HG03354 (cell line): ENCODE measurements at regions not wholly inside any gene's neighbourhood (a gene's known extent, or its start where the extent isn't known, plus 50 kb on each side); places are given as distances from the start of the nearest gene placed in this dataset.

Experiments
- ATAC-seq: cut with Tn5 transposase; IDR thresholded peaks from one replicate; pipeline ENCODE4 v1.9.1; 2021; ENCODE audit warnings: mild to moderate bottlenecking; ENCODE audit not compliant: unreplicated experiment, poor library complexity, severe bottlenecking

DNA sequence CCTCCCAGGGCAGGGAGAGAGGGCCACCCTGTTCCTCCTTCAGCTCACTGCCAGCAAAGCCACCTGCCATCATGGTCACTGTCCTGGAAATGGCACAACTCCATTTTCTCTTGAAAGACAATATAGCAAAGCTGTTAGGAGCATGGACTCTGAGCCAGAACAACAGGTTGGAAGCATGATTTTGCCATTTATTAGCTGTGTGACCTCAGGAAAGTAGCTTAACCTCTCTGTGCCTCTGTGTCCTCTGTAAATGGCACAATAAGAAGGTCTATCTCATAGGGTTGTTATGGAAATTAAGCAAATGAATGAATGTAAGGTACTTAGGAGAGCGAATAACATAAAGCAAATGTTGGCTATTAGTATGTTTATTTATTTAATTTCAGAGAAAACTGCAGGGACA, 730.4 kb upstream of the ID2 start:
- no peak for ATAC-seq

DNA sequence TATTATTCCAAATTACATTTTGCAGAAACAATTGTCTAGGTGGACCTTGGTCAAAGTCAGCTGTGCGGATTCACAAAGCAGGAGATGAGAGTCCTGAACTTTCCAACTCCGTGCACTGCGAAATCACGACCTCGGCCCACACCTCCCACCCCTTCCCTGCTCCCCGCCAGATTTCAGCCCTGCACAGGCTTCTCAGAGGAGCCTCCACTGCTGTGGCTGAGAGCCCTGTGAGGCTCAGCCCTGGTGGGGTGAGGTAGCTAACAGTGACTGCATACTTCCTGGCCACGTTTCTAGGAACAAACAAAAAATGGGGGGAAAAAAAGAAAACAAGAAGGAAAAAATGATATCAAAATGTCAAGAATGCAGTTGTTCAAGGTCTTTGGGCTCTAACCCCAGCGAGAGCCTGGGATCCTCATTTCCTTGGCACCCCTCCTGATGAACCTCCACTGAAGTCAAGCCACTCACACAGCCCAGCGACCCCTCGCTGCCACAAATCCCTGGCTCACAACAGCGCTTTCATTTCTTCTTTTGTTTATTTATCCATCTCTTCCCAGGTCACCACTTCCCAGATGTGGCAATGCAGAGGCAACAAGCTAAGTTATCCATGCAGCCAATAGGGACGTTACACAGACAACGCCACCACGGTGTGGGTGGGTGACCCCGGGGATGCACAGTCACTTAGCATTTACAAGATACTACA, 729.7 kb upstream of the ID2 start:
- ATAC-seq: no peak

DNA sequence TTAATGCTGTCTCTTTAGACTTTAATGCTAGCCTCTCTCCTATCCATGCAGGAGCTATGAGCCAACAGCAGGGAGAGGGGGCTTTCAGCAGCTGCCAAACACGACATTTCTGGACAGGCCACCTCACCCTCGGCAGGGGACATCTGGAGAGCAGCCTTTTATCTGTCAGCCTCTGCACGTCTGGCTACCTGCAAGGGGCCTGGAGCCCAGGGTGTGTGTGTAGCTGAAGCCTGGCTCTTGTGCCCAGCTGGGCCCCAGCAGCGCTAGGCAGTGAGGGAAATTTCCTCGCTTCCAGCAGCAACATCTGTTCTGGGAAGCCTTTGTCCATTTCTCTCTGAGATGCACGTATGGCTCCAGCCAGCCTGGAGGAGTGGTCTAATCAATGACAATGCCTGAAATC, 728.7 kb upstream of the ID2 start:
- ATAC-seq: no peak

DNA sequence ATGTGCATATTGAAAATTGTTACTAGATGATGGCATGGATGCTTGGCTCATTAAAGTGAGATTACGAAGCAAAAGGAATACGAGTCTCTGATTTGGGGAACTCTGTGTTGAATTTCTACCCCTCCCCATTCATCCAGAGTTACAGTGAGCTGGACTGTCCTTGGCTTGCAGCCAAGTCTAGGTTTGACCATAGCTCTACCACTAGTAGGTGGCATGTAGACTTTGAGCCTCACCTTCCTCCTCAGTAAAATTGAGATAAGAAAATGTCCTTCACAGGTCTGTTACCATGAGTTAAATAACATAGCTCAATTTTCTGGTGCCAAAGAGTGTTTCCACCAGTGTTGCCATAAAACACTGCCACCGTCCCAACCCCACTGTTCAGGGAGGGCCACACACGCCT, 727.6 kb upstream of the ID2 start:
- ATAC-seq: no peak

DNA sequence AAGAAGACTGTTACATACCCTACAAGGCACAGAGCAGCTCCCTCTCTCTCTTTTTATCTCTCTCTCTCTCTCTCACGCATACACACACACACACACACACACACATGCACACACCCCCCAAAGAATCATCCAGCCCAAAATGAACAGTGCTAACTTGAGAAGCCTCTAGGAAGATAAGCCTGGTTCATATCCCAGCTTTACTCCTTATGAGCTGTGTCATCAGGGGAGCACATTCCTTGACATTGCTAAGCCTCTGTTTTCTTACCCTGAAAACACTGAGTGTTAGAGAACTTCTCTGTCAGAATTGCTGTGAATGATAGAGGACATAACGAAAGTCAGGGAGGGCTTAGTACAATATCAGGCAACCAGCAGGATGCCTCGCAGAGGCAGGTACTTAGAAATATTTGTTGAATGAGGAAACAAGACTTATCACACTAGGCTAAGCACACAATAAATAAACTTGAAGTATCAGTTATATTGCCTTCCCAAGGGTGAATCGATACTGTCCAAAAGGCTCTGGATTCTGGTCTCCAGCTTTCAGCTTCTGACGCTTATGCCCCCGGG, 725.6 kb upstream of the ID2 start:
- no peak for ATAC-seq

DNA sequence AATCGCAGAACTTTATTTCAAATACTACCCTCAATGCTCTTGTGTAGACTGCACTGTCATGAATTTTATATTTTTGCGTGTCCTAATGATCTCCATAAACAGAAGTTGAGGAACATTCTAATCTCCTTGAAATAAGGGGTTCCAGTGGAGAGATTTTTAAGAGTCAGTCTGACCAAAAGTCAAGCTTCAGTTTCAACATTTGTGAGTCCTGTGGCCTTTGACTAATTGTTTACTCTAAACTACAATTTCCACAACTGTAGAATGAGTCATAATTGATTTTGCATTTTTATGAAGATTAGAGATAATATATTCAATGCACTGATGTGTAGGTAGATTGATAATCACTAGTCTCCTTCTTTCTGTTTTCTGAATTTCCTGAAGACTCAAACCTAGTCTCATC, 720.3 kb upstream of the ID2 start:
- ATAC-seq: no peak

DNA sequence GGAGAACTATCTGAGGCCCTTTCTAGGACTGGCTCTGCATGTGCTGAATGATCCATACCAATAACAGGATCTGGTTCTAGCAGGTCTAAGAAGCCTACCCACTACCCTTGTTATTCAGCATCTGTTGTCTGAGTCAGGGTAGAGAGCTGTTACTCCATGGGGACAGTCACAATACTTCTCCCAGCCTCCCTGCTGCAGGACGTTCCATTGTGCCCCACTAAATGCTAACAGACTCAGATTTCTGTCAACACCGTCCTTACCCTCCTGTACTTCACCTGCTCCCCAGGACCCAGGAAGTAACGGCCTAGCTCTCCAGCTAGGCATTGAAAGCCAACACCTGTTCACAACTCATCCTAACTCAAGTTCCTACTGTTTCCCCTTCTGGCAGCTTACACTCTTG, 719.7 kb upstream of the ID2 start:
- ATAC-seq: no peak

DNA sequence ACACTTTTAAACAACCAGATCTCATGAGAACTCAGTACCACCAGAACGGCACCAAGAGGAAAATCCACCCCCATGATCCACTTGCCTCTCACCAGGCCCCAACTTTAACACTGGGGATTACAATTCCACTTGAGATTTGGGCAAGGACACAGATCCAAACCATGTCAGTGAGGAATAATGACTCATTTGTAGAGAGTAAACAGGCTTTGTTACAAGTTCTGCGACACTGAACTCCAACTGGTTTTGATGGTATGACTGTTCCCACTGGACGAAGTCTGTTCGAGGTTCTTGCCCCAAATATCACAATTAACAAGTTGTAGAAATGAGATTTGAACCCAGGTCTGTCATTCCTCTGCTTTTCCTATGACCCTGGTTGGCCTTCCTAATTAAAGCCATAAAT, 718.1 kb upstream of the ID2 start:
- no peak for ATAC-seq

DNA sequence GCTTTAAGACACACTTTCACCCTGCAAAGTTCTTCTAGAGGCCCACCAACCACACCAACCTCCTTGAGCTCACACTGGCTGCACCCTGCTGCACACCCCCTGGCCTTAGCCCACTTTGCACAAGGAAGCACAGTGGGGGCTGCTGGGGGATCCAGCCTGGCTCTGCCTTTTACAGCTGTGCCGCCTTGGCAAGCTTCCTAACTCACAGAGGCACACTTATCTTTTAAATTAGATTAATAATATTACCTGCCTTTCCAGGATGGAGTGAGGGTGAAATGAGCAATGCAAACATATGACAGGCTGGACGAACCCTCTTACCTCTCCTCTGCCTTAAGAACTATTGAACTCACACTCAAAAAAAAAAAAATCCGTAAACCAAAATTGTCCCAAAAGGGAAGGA, 715.8 kb upstream of the ID2 start:
- no peak for ATAC-seq

DNA sequence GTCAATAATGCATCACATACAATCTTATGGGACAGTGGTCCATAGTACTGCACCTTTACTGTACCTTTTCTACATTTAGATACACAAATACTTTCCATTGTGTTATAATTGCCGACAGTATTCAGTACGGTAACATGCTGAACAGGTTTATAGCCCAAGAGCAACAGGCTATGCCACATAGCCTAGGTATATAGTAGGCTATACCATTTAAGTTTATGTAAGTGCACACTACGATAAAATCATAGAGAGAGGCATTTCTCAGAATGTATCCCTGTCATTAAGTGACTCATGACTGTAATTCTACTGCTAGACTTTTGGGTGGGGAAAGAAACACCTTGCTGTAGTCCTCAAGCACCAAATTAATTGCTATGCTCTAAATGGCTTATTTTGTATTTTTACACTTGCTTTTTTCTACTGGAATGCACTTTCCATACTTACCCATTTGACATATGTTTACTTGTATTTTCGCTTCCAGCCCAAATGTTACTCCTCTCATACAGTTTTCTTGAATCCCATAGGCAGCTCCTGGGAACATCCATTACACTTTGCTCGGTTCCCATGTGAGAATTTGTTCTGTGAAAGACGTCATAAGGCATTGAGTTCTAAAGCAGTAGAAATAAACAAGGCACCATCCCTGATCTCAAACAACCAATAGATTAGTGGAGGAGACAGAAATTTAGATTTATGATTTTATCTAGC, 714.0 kb upstream of the ID2 start:
- no peak for ATAC-seq

DNA sequence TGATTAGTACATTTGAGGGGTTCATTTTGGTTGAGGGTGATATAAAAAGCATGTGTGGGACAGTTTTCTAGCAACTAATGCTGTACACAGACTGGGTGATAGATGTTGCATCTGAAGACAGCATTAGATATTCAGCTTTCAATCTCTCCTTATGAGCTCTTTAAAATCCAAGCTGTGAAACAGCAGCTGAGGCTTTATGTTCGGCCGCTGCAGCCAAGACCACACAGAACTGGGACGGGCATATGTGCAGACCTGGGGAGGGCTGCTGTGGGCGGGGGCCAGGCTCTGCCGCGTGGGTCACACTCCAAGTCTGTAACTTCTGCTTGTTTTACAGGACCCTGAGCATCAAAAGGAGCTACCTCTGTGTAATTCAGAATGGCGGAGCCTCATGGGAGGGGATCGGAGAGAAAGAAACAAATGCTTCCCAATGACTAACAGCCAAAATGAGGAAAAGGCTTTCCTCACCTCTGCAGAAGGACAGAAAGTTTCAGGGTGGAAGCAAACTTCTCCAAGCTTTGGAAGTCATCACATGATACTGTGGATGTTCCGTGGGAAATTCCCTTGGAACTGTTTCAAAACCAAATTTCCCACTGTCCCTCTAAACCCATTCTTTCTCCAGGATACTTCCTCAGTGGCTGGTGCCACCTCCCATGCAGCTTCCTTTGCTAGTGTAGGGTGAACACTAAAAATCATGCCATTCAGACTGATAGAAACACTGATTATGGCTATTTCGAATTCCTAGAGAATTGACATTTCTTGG, 711.9 kb upstream of the ID2 start:
- ATAC-seq: no peak

DNA sequence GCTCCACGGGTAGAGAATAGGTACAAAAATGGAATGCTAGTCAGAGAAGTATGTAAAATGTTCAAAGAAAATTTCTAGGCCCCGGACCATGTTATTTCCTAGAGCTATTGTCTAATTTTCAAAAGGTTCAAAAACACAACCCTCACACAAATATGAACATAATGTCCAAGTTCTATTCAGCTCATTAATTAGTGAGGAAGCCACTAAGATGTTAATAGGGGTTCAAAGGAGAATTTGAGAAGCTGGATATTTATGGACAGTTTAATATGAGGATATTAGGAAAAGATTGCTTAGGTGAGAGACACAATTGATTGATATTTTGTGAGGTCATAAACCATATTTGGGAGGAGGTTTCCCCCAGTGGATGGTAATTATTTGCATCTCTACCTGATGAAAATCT, 710.6 kb upstream of the ID2 start:
- no peak for ATAC-seq

DNA sequence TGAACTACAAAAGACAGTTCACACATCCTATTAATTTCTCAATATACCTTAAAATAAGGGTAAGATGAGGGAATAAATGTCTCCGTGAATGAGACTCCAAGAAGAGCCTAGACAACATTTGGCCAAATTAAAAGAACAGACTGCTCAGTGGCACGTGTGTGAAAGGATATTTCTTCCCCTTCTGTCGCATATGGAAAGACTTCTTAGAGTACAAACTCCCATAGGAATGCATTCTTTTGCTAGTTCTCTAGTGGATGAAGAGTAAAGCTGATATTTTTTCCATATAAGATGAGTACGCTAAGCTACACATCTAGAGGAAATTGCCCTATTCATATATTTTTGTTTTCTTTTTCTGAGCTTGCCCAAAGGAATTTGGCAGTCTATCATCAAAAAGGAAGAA, 710.0 kb upstream of the ID2 start:
- ATAC-seq: no peak

DNA sequence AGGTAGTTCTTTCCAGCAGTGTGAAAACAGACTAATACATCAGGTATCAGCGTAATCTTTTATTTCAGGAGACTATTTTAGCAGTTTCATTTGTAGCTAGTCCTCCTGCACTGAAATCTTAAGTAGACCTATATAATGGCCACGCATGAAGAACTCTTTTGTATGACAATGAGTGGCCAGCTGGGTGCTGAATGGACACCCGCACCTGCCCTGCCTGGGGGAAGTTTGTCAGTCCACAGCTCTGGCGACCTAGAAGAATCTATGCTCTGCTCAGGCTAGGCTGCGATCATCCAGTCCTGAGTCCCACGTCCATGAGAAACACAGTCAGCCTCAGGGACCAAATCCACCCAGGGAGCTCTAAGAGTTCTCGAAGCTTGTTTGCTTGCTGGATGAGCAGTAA, 709.2 kb upstream of the ID2 start:
- ATAC-seq: no peak

DNA sequence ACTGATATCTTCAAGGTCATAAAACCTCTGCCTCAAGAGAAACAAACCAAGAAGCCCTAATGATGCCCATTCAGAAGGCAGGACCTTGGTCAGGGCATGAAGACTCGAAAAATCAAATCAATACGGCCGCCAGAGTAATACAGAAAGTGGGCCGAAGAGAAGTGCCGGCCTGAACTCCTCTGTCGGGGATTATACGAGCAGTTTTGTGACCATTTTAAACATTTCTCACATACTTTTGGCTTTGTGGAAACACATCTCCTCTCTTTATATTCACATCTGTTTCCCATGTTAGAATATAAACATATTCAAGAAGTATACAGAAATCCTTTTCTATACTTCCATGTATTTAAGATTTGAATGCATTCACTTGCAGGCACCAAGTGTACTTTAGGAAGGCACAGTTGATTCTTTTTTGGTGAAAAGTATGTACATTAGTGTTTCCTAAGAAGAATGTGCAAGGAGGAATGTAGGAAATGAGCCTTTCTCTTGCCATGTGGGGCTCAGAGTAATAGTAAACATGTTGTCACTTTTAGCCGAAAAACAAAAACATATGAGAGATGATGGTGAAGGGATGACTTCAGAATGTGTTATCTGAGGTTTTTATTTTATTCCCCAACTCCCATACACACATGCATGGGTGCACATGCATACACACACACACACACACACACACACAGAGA, 707.9 kb upstream of the ID2 start:
- no peak for ATAC-seq

DNA sequence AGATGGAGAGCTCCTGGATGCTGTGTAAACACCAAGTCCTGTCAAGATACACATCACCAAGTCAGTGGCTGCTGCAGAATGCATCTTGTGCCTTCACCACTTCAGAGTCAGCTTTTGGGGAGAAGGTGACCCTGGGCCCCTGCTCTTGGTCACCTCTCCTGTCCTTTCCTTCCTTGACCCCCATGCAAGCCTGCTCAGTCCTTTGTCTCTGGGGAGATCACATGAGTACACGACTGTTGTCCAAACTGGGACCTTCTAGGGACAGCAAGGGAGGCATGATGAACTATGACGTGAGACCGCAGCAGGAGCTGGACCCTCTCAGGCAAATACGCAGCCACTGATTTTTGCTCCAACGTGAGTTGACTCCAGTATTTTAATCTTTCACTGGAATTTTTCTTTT, 706.9 kb upstream of the ID2 start:
- no peak for ATAC-seq

DNA sequence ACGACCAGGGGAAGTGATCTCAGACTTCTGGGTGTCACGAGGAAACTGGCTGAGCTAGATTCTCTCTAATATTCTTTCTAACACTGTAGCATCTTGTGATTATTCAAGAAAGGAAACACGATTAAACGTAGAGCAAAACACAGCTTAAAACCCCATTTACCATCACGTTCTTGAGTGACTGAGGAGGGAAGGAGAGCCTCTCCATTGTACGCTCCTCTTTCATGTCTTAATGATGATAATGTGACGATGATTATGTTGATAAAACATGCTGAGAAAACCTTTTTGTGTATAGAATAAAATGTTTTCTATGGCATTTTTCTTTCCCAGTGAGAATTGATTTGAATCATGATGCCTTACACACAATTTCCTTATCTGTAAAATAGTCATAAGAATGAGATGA, 705.6 kb upstream of the ID2 start:
- no peak for ATAC-seq

DNA sequence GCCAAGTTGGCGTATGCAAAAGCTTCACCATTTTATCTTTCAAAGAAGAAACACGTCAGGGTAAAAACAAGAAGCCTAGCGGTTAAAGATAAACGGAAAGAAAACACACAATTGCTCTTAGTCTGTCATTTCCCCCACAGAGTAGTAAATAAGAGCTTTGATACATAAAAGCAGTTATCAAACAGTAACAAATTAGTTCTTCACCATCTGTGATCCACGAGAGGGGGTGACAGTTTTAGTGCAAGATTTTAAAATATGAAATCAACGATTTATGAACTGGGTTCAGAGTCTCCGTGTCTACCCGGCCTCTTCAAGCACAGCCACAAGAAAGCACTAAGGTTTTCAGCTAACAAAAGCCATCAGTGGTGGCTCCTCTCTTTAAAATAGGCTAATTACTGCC, 703.9 kb upstream of the ID2 start:
- ATAC-seq: no peak

DNA sequence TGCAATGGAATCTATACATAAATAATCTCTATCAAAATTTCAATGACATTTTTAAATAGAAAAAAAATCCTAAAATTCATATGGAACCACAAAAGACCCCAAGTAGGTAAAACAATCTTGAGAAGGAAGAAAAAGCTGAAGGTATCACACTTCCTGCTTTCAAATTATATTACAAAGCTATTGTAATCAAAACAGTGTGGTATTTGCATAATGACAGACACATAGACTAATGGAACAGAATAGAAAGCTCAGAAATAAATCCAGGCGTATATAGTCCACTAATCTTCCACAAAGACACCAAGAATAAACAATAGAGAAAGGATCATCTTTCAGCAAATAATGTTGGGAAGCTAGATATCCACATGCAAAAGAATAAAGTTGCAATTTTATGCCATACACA, 699.8 kb upstream of the ID2 start:
- no peak for ATAC-seq

DNA sequence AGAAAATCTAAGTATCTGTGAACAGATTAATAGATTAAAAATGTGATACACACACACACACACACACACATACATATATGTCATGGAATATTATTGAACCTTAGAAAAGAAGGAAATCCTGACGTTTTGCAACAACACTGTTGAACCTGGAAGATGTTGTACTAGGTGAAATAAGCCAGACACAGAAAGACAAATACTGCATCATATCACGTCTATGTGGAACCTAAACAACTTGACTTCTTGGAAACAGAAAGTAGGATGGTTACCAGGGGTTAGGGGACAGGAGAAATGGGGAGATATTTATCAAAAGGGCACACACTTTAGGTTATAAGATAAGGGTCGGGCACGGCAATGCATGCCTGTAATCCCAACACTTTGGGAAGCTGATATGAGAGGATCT, 698.4 kb upstream of the ID2 start:
- ATAC-seq: no peak
